AG04450 (cell line): ENCODE measurements at regions not wholly inside any gene's neighbourhood (a gene's known extent, or its start where the extent isn't known, plus 50 kb on each side); places are given as distances from the start of the nearest gene placed in this dataset.

Source experiments
- CTCF ChIA-PET: fragments of 300-600, 350-600 bp; formaldehyde crosslinking; extraction: SDS; loops from one replicate; lab custom pipeline; 2022; ENCODE audit warnings: antibody characterized with exemption, inconsistent platforms; lab: Charles Lee
- POLR2A ChIA-PET: fragments of 350-600 bp; formaldehyde crosslinking; extraction: SDS; loops from one replicate; lab custom pipeline; 2021; ENCODE audit warnings: antibody characterized with exemption, inconsistent platforms; lab: Yijun Ruan, JAX
- DNase-seq: peaks from one replicate; pipeline ENCODE4 v3.0.0-alpha.2; 2011; ENCODE audit warnings: low read depth, low spot score
- H3K27ac ChIP-seq: one replicate; pipeline ENCODE4 v1.5.1; 2012; ENCODE audit warnings: low read depth, low read length, control low read depth
- H3K27me3 ChIP-seq: one replicate; pipeline ENCODE4 v1.6.0; 2012; ENCODE audit warnings: low read length; ENCODE audit not compliant: control insufficient read depth, insufficient read depth
- H3K4me3 ChIP-seq: 2 replicates; pipeline ENCODE4 v1.5.1; 2011; ENCODE audit warnings: mild to moderate bottlenecking, low read depth, low read length, control low read depth
- H3K9me3 ChIP-seq: 2 replicates; pipeline ENCODE4 v1.5.1; 2012; ENCODE audit warnings: low read length; ENCODE audit not compliant: control insufficient read depth, insufficient read depth
- CTCF ChIP-seq: IDR thresholded peaks from 2 replicates; pipeline ENCODE4 v1.5.1; 2011; ENCODE audit warnings: low read depth, low read length, control low read depth, inconsistent platforms

GRCh38 chr1:4428711-4429110, 225.7 kb upstream of the AJAP1 start:
- peaks cover 80% of the 10 kb centered on the region for H3K9me3 ChIP-seq
- TF ChIP-seq CTCF = no peak
- POLR2A ChIA-PET = no interaction called here
- CTCF ChIA-PET = no interaction called here
- DNase-seq = no peak
- no peaks in the 10 kb centered on the region for H3K27me3 ChIP-seq
- no peak overlapping the region for H3K27ac ChIP-seq
- no peak overlapping the region for H3K4me3 ChIP-seq

GRCh38 chr1:4430406-4431365, 223.7 kb upstream of the AJAP1 start:
- Histone ChIP-seq H3K9me3 (peaks cover 73% of the 10 kb centered on the region), H3K27me3 (no peaks in the 10 kb centered on the region), H3K4me3 (no peak overlapping the region), H3K27ac (no peak overlapping the region)
- ChIA-PET CTCF (no interaction called here), POLR2A (no interaction called here)
- no peak for TF ChIP-seq CTCF
- DNase-seq = no peak

GRCh38 chr1:4431491-4431890, 222.9 kb upstream of the AJAP1 start:
- ChIA-PET CTCF (no interaction called here), POLR2A (no interaction called here)
- Histone ChIP-seq H3K27ac (no peak overlapping the region), H3K9me3 (peaks cover 71% of the 10 kb centered on the region), H3K27me3 (no peaks in the 10 kb centered on the region), H3K4me3 (no peak overlapping the region)
- no peak for TF ChIP-seq CTCF
- no peak for DNase-seq

GRCh38 chr1:4433075-4433474, 221.3 kb upstream of the AJAP1 start:
- DNase-seq = no peak
- H3K9me3 ChIP-seq = peaks cover 73% of the 10 kb centered on the region
- TF ChIP-seq CTCF = no peak
- ChIA-PET CTCF (no interaction called here), POLR2A (no interaction called here)
- H3K27ac ChIP-seq = no peak overlapping the region
- H3K4me3 ChIP-seq = no peak overlapping the region
- no peaks in the 10 kb centered on the region for H3K27me3 ChIP-seq

GRCh38 chr1:4444086-4444485, 210.3 kb upstream of the AJAP1 start:
- Histone ChIP-seq H3K27me3 (no peaks in the 10 kb centered on the region), H3K9me3 (peaks cover 66% of the 10 kb centered on the region), H3K4me3 (no peak overlapping the region), H3K27ac (no peak overlapping the region)
- ChIA-PET POLR2A (no interaction called here), CTCF (no interaction called here)
- TF ChIP-seq CTCF = no peak
- no peak for DNase-seq
